Liver (tissue), 8 donors: ENCODE measurements at regions not wholly inside any gene's neighbourhood (a gene's known extent, or its start where the extent isn't known, plus 50 kb on each side); places are given as distances from the start of the nearest gene placed in this dataset.

Experiments
- DNase-seq: peaks from one replicate; pipeline ENCODE4 v3.0.0-alpha.2; 2017; ENCODE audit warnings: low spot score
- H3K27ac ChIP-seq, 2 donors: one replicate each; pipeline ENCODE4 v1.7.0; 2013; ENCODE audit warnings: inconsistent platforms in 2 of 2, low read length in 2 of 2, control low read depth in 1 of 2, low read depth in 1 of 2, mild to moderate bottlenecking in 1 of 2
- H3K27me3 ChIP-seq, 4 donors: one replicate each; pipeline versions ENCODE4 v1.6.1 to v1.7.0; 2013; ENCODE audit warnings: low read length in 3 of 4, inconsistent platforms in 1 of 4, mild to moderate bottlenecking in 1 of 4, moderate library complexity in 1 of 4; ENCODE audit not compliant: control insufficient read depth in 4 of 4, insufficient read depth in 4 of 4
- H3K36me3 ChIP-seq, 4 donors: one replicate each; pipeline versions ENCODE4 v1.6.1 to v1.7.0; 2013; ENCODE audit warnings: low read length in 3 of 4, mild to moderate bottlenecking in 3 of 4, low read depth in 1 of 4, moderate library complexity in 1 of 4; ENCODE audit not compliant: control insufficient read depth in 4 of 4, insufficient read depth in 3 of 4
- H3K4me1 ChIP-seq, 4 donors: one replicate each; pipeline versions ENCODE4 v1.6.1 to v1.7.0; 2013; ENCODE audit warnings: low read length in 3 of 4, mild to moderate bottlenecking in 3 of 4, moderate library complexity in 1 of 4; ENCODE audit not compliant: control insufficient read depth in 4 of 4, insufficient read depth in 4 of 4
- H3K4me3 ChIP-seq, 3 donors: one replicate each; pipeline versions ENCODE4 v1.6.1 to v1.7.0; 2013; ENCODE audit warnings: low read length in 3 of 3, control low read depth in 1 of 3, low read depth in 1 of 3, mild to moderate bottlenecking in 1 of 3
- H3K9ac ChIP-seq, 2 donors: one replicate each; pipeline ENCODE4 v1.7.0; 2013; ENCODE audit warnings: low read length in 2 of 2, mild to moderate bottlenecking in 2 of 2, moderate library complexity in 2 of 2, control low read depth in 1 of 2, low read depth in 1 of 2
- H3K9me3 ChIP-seq, 4 donors: one replicate each; pipeline versions ENCODE4 v1.6.1 to v1.7.0; 2013; ENCODE audit warnings: low read length in 3 of 4; ENCODE audit not compliant: control insufficient read depth in 4 of 4
- ATF3 ChIP-seq: IDR thresholded peaks from 2 replicates; pipeline ENCODE4 v1.6.1; 2016; ENCODE audit warnings: antibody characterized with exemption
- CTCF ChIP-seq: fragments of 150-350 bp; IDR thresholded peaks from 2 replicates; pipeline ENCODE4 v1.5.1; 2017; ENCODE audit warnings: improper control_type of control experiment, low read depth, low read length; ENCODE audit not compliant: missing input control
- EGR1 ChIP-seq, 2 donors: IDR thresholded peaks; 2 replicates each; pipeline ENCODE4 v1.6.1; 2016 to 2018; ENCODE audit warnings: antibody characterized with exemption in 2 of 2, low read depth in 2 of 2
- FOXA1 ChIP-seq: IDR thresholded peaks from 2 replicates; pipeline ENCODE4 v1.6.1; 2016; ENCODE audit warnings: antibody characterized with exemption
- HNF4A ChIP-seq, 2 donors: conservative IDR thresholded peaks; 2 replicates each; pipeline ENCODE4 v1.6.1; 2016; ENCODE audit warnings: antibody characterized with exemption in 2 of 2, mild to moderate bottlenecking in 2 of 2
- HNF4G ChIP-seq: IDR thresholded peaks from 2 replicates; pipeline ENCODE4 v1.6.1; 2016; ENCODE audit warnings: antibody characterized with exemption
- MAX ChIP-seq: IDR thresholded peaks from 2 replicates; pipeline ENCODE4 v1.6.1; 2016; ENCODE audit warnings: antibody characterized with exemption
- NR2F2 ChIP-seq: IDR thresholded peaks from 2 replicates; pipeline ENCODE4 v1.6.1; 2016; ENCODE audit warnings: antibody characterized with exemption
- REST ChIP-seq: IDR thresholded peaks from 2 replicates; pipeline ENCODE4 v1.6.1; 2016; ENCODE audit warnings: antibody characterized with exemption, mild to moderate bottlenecking
- YY1 ChIP-seq: IDR thresholded peaks from 2 replicates; pipeline ENCODE4 v1.6.1; 2016; ENCODE audit warnings: antibody characterized with exemption, mild to moderate bottlenecking
- ZBTB33 ChIP-seq: IDR thresholded peaks from 2 replicates; pipeline ENCODE4 v1.6.1; 2016; ENCODE audit warnings: antibody characterized with exemption
- WGBS: extraction: QIAGEN DNeasy Blood & Tissue Kit; methylation state at CpG from one replicate; pipeline ENCODE4 v1.1.7; 2013; 5-methylcytosine and 5-hydroxymethylcytosine counted together
- donor health status: healthy.
- donor health status: healthy.
- donor health status: healthy.
- donor health status: healthy.
- donor health status: healthy.

GRCh38 chr6:43891072-43891870 lies 121.3 kb downstream of the VEGFA start:
- TF ChIP-seq MAX (no peak), NR2F2 (no peak), HNF4G (no peak), HNF4A (conservative IDR thresholded peaks at IDR 0.05) (no peak), YY1 (no peak), ZBTB33 (no peak), CTCF (no peak), ATF3 (no peak)
- DNase-seq = no peak
- H3K9me3 ChIP-seq = no peaks in the 10 kb centered on the region

GRCh38 chr6:43890197-43891062 lies 120.4 kb downstream of the VEGFA start:
- Histone ChIP-seq H3K4me1 (peaks cover 7 to 22% (median 17%) of the 10 kb centered on the region in 4 donors), H3K9ac (no peak overlapping the region), H3K36me3 (no peaks in the 10 kb centered on the region), H3K27ac (no peak overlapping the region), H3K9me3 (no peaks in the 10 kb centered on the region), H3K4me3 (no peak overlapping the region), H3K27me3 (no peaks in the 10 kb centered on the region)
- no peak for DNase-seq
- TF ChIP-seq HNF4A (conservative IDR thresholded peaks at IDR 0.05) (no peak), YY1 (no peak), REST (no peak), FOXA1 (no peak), EGR1 (IDR thresholded peaks at IDR 0.05; ENCODE audit: low read depth in 2 of 2) (no peak), MAX (no peak), CTCF (no peak), ZBTB33 (no peak), NR2F2 (no peak)
- WGBS = 88% methylated on average over 17 of the region's 17 CpGs

More at GRCh38 chr6:43891072-43891870, 121.3 kb downstream of the VEGFA start:
- 79% methylated on average over 25 of the region's 25 CpGs for WGBS
- Histone ChIP-seq H3K9ac (no peak overlapping the region), H3K4me3 (no peak overlapping the region), H3K4me1 (peaks cover 7 to 22% (median 17%) of the 10 kb centered on the region in 4 donors), H3K36me3 (no peaks in the 10 kb centered on the region), H3K27me3 (no peaks in the 10 kb centered on the region), H3K27ac (no peak overlapping the region)
